ENCODE measurements at regions not wholly inside any gene's neighbourhood (a gene's known extent, or its start where the extent isn't known, plus 50 kb on each side); places are given as distances from the start of the nearest gene placed in this dataset.

DNA sequence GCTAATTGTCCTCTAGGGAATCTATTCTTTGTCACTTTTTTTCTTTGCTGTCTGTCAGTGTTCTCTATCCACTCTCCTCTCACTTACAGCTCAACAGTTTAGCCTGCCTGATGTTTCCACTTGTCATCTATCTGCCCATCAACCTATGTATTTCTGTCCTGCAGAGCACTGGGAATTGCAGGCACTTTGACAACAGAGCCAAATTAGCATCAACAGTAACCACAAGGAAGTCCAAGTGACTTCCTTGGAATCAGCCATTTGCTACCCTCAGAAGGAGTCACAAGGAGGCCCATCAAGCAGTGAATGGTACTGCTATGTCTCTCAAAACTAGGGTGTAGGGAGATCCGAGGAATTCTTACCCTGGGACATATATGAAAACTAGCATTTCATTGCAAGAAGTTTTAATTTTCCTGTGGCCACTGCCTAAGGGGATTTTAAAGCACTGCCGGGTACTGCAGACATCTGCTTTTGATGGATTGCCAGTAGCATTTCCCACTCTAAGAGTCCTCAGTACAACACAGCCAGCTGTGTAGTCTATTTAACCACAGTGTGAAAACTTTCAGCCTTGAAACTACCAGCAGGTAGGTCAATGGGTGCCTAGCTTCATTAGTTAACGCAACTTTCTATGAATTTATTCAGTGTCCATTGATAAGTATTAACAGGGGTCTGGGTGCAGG, 898.8 kb downstream of the NTRK3 start:
- no peaks in the 10 kb centered on the region for H3K36me3 Mint-ChIP-seq (ENCODE audit: low read depth)
- TF ChIP-seq CTCF (IDR thresholded peaks at IDR 0.05) = no peak
- H3K4me1 Mint-ChIP-seq = peaks cover 16% of the 10 kb centered on the region
- peak overlapping the region; percentile 5 for H3K27ac Mint-ChIP-seq
- no peaks in the 10 kb centered on the region for H3K9me3 Mint-ChIP-seq
- peaks cover 4% of the 10 kb centered on the region for H3K27me3 Mint-ChIP-seq (ENCODE audit: low read depth, poor library complexity)
- no peak for DNase-seq
- H3K4me3 Mint-ChIP-seq = no peak overlapping the region

DNA sequence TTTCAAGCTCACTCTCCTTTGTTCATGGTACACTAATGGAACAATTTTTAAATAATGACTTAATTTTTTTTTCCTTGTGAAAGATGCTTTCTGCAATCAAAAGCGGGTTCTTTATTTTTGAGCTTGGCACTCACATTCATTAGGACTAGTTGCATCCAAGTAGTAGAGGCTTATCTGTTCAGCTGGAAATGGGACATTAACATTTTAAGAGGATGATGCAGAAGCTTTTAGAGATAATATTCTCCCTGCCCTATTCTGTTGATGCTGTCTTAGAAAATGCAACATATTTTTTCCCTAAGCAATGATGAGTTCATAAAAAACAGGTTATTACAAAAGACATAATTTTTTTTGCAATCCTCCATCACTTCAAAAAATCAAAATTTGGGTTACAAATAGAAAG, 900.6 kb downstream of the NTRK3 start:
- Mint-ChIP-seq H3K27ac (no peak overlapping the region), H3K27me3 (ENCODE audit: low read depth, poor library complexity) (peaks cover 4% of the 10 kb centered on the region), H3K36me3 (ENCODE audit: low read depth) (no peaks in the 10 kb centered on the region), H3K9me3 (no peaks in the 10 kb centered on the region), H3K4me3 (no peak overlapping the region), H3K4me1 (peaks cover 16% of the 10 kb centered on the region)
- no peak for TF ChIP-seq CTCF (IDR thresholded peaks at IDR 0.05)
- no peak for DNase-seq

- H3K27ac Mint-ChIP-seq = no peak overlapping the region
- H3K4me1 Mint-ChIP-seq = peaks cover 16% of the 10 kb centered on the region
- H3K9me3 Mint-ChIP-seq = no peaks in the 10 kb centered on the region
- DNase-seq = no peak
- no peak overlapping the region for H3K4me3 Mint-ChIP-seq
- H3K27me3 Mint-ChIP-seq (ENCODE audit: low read depth, poor library complexity) = peaks cover 4% of the 10 kb centered on the region
- no peak for TF ChIP-seq CTCF (IDR thresholded peaks at IDR 0.05)
- no peaks in the 10 kb centered on the region for H3K36me3 Mint-ChIP-seq (ENCODE audit: low read depth)
Measured at GRCh38 chr15:87354661-87355410, 901.7 kb downstream of the NTRK3 start.

DNA sequence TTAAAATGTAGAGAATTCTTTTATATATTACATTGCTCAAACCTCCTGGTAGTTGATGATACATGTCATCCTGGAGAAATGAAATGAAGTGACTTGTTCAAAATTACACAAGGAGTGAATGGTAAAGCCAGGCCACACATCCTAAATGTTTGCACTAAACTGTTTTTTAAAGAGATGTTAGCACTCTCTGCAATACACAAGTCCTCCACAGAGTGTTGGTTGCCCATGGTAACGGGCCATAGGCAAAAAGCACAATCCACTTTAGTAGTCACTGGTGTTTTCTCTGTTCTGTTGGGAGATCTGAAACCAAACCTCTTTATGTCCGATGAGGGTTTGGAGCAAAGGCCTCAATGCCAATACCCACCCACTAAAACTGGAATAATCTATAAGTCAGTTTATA, 907.4 kb downstream of the NTRK3 start:
- Mint-ChIP-seq H3K4me1 (peaks cover 20% of the 10 kb centered on the region), H3K36me3 (ENCODE audit: low read depth) (no peaks in the 10 kb centered on the region), H3K27me3 (ENCODE audit: low read depth, poor library complexity) (peaks cover 4% of the 10 kb centered on the region), H3K4me3 (no peak overlapping the region), H3K9me3 (peaks cover 11% of the 10 kb centered on the region), H3K27ac (no peak overlapping the region)
- no peak for DNase-seq
- TF ChIP-seq CTCF (IDR thresholded peaks at IDR 0.05) = no peak

- Mint-ChIP-seq H3K4me3 (no peak overlapping the region), H3K36me3 (ENCODE audit: low read depth) (no peaks in the 10 kb centered on the region), H3K27ac (no peak overlapping the region), H3K27me3 (ENCODE audit: low read depth, poor library complexity) (peaks cover 3% of the 10 kb centered on the region), H3K4me1 (peaks cover 20% of the 10 kb centered on the region), H3K9me3 (peaks cover 11% of the 10 kb centered on the region)
- DNase-seq = no peak
- no peak for TF ChIP-seq CTCF (IDR thresholded peaks at IDR 0.05)
Measured at GRCh38 chr15:87348746-87349145, 907.8 kb downstream of the NTRK3 start.

All from nephron progenitor cell (in vitro differentiated cells).